ENCODE measurements at regions not wholly inside any gene's neighbourhood (a gene's known extent, or its start where the extent isn't known, plus 50 kb on each side); places are given as distances from the start of the nearest gene placed in this dataset.

GRCh38 chr14:101472518-101472849, 88.8 kb upstream of the DIO3 start:
- H3K36me3 ChIP-seq, result no peaks in the 10 kb centered on the region
- TF ChIP-seq CTCF (IDR thresholded peaks at IDR 0.05), result no peak

GRCh38 chr14:101473045-101473729, 88.1 kb upstream of the DIO3 start:
- Histone ChIP-seq H3K4me1 (no peaks in the 10 kb centered on the region), H3K36me3 (no peaks in the 10 kb centered on the region), H3K9me3 (no peaks in the 10 kb centered on the region), H3K27me3 (no peaks in the 10 kb centered on the region), H3K4me3 (no peak overlapping the region), H3K27ac (no peak overlapping the region)
- TF ChIP-seq CTCF (IDR thresholded peaks at IDR 0.05), result no peak
- peak; percentile 42 for DNase-seq (ENCODE audit: low spot score)

More at GRCh38 chr14:101472518-101472849, 88.8 kb upstream of the DIO3 start:
- DNase-seq (ENCODE audit: low spot score), result no peak
- H3K27ac ChIP-seq, result no peak overlapping the region
- H3K9me3 ChIP-seq, result no peaks in the 10 kb centered on the region
- H3K27me3 ChIP-seq, result no peaks in the 10 kb centered on the region
- H3K4me3 ChIP-seq, result no peak overlapping the region
- H3K4me1 ChIP-seq, result no peaks in the 10 kb centered on the region

- no peak for DNase-seq (ENCODE audit: low spot score)
- no peaks in the 10 kb centered on the region for H3K9me3 ChIP-seq
- TF ChIP-seq CTCF (IDR thresholded peaks at IDR 0.05), result no peak
- H3K4me1 ChIP-seq, result no peaks in the 10 kb centered on the region
- H3K27ac ChIP-seq, result no peak overlapping the region
- H3K4me3 ChIP-seq, result no peak overlapping the region
- H3K27me3 ChIP-seq, result no peaks in the 10 kb centered on the region
- H3K36me3 ChIP-seq, result no peaks in the 10 kb centered on the region
These were observed 87.3 kb upstream of the DIO3 start for GRCh38 chr14:101473795-101474562.

- H3K27me3 ChIP-seq, result no peaks in the 10 kb centered on the region
- no peaks in the 10 kb centered on the region for H3K4me1 ChIP-seq
- DNase-seq (ENCODE audit: low spot score), result no peak
- no peaks in the 10 kb centered on the region for H3K9me3 ChIP-seq
- H3K4me3 ChIP-seq, result no peak overlapping the region
- TF ChIP-seq CTCF (IDR thresholded peaks at IDR 0.05), result no peak
- H3K27ac ChIP-seq, result no peak overlapping the region
- H3K36me3 ChIP-seq, result no peaks in the 10 kb centered on the region
These were observed 86.5 kb upstream of the DIO3 start for GRCh38 chr14:101474563-101475455.

GRCh38 chr14:101475456-101476257, 85.6 kb upstream of the DIO3 start:
- Histone ChIP-seq H3K27me3 (no peaks in the 10 kb centered on the region), H3K4me1 (no peaks in the 10 kb centered on the region), H3K4me3 (no peak overlapping the region), H3K9me3 (no peaks in the 10 kb centered on the region), H3K27ac (no peak overlapping the region), H3K36me3 (no peaks in the 10 kb centered on the region)
- no peak for DNase-seq (ENCODE audit: low spot score)
- no peak for TF ChIP-seq CTCF (IDR thresholded peaks at IDR 0.05)

All from right atrium auricular region (tissue), 2 donors.